Smooth muscle cell (in vitro differentiated cells): ENCODE measurements at regions not wholly inside any gene's neighbourhood (a gene's known extent, or its start where the extent isn't known, plus 50 kb on each side); places are given as distances from the start of the nearest gene placed in this dataset.

Experiments
- DNase-seq: peaks from one replicate; lab custom pipeline; 2025; ENCODE audit not compliant: unreplicated experiment; lab: John Stamatoyannopoulos, UW
- H2AFZ ChIP-seq: fragments of 200-600 bp; sonication (generic); 2 replicates; pipeline ENCODE4 v1.6.0; 2016; ENCODE audit warnings: antibody characterized with exemption, low read depth, mild to moderate bottlenecking
- H3F3A ChIP-seq: fragments of 200-600 bp; sonication (generic); 2 replicates; pipeline ENCODE4 v1.6.0; 2017; ENCODE audit warnings: antibody characterized with exemption, low read depth
- H3K27ac ChIP-seq: fragments of 200-600 bp; sonication (generic); 2 replicates; pipeline ENCODE4 v1.5.1; 2016; ENCODE audit warnings: low read depth, mild to moderate bottlenecking
- H3K27me3 ChIP-seq: fragments of 200-600 bp; sonication (generic); 2 replicates; pipeline ENCODE4 v1.6.1; 2016; ENCODE audit warnings: low read depth, mild to moderate bottlenecking
- H3K36me3 ChIP-seq: fragments of 200-600 bp; sonication (generic); 2 replicates; pipeline ENCODE4 v1.5.1; 2016; ENCODE audit warnings: low read depth
- H3K4me1 ChIP-seq: fragments of 200-600 bp; sonication (generic); 2 replicates; pipeline ENCODE4 v1.5.1; 2016; ENCODE audit warnings: low read depth
- H3K4me2 ChIP-seq: fragments of 200-600 bp; sonication (generic); 2 replicates; pipeline ENCODE4 v1.6.0; 2016; ENCODE audit warnings: mild to moderate bottlenecking
- H3K4me3 ChIP-seq: fragments of 200-600 bp; sonication (generic); 2 replicates; pipeline ENCODE4 v1.5.1; 2016; ENCODE audit warnings: mild to moderate bottlenecking
- H3K79me2 ChIP-seq: fragments of 200-600 bp; sonication (generic); 2 replicates; pipeline ENCODE4 v1.6.0; 2016; ENCODE audit warnings: low read depth, mild to moderate bottlenecking
- H3K9ac ChIP-seq: fragments of 200-600 bp; sonication (generic); 2 replicates; pipeline ENCODE4 v1.6.0; 2016; ENCODE audit warnings: low read depth
- H3K9me3 ChIP-seq: fragments of 200-600 bp; sonication (generic); replicated peaks from 2 replicates; pipeline ENCODE4 v1.5.1; 2016; ENCODE audit warnings: low read depth
- H4K20me1 ChIP-seq: fragments of 200-600 bp; sonication (generic); 2 replicates; pipeline ENCODE4 v1.6.0; 2016; ENCODE audit warnings: low read depth
- WGBS: methylation state at CpG from one replicate; pipeline ENCODE4 v1.1.7; 2016; ENCODE audit warnings: low lambda C conversion rate; 5-methylcytosine and 5-hydroxymethylcytosine counted together
- TF ChIP-seq, protein P1 (sequence below): fragments of 200-600 bp; sonication (generic); IDR thresholded peaks from 2 replicates; pipeline ENCODE4 v1.5.1; 2017; ENCODE audit warnings: borderline replicate concordance, mild to moderate bottlenecking, antibody characterized with exemption; ENCODE audit not compliant: insufficient read depth, poor library complexity, severe bottlenecking

DNA sequence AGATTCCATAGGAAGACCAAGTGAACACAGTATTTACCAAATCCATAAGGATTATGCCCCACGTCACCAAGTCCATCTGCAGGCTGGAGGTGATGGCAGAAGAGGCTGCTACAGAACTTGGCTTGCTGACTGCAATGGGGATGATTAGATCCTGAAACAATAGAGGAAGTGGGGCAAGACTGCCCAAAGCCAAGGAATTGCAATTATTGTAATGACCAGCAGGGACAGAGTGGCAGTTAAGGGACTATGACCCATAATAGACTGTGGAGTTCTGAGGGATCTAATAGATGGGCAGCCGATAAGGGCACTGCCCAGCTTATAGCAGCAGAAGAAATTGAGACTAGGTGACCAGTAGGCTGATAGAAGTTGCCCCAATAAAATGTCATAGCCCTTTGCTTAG is 108.4 kb downstream of the MINAR1 start:
- H3K4me1 ChIP-seq: peaks cover 3% of the 10 kb centered on the region
- TF ChIP-seq, protein P1, sequence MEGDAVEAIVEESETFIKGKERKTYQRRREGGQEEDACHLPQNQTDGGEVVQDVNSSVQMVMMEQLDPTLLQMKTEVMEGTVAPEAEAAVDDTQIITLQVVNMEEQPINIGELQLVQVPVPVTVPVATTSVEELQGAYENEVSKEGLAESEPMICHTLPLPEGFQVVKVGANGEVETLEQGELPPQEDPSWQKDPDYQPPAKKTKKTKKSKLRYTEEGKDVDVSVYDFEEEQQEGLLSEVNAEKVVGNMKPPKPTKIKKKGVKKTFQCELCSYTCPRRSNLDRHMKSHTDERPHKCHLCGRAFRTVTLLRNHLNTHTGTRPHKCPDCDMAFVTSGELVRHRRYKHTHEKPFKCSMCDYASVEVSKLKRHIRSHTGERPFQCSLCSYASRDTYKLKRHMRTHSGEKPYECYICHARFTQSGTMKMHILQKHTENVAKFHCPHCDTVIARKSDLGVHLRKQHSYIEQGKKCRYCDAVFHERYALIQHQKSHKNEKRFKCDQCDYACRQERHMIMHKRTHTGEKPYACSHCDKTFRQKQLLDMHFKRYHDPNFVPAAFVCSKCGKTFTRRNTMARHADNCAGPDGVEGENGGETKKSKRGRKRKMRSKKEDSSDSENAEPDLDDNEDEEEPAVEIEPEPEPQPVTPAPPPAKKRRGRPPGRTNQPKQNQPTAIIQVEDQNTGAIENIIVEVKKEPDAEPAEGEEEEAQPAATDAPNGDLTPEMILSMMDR: no peak
- WGBS: 91% methylated on average over 2 of the region's 2 CpGs
- no peaks in the 10 kb centered on the region for H3K36me3 ChIP-seq
- no peaks in the 10 kb centered on the region for H3K27me3 ChIP-seq
- no peaks in the 10 kb centered on the region for H3K79me2 ChIP-seq
- H2AFZ ChIP-seq: no peak overlapping the region
- no peaks in the 10 kb centered on the region for H3F3A ChIP-seq
- H3K4me2 ChIP-seq: no peak overlapping the region
- DNase-seq: no peak
- no peak overlapping the region for H3K4me3 ChIP-seq
- no peak overlapping the region for H3K27ac ChIP-seq
- no peaks in the 10 kb centered on the region for H4K20me1 ChIP-seq
- H3K9me3 ChIP-seq: no peaks in the 10 kb centered on the region
- H3K9ac ChIP-seq: no peak overlapping the region

DNA sequence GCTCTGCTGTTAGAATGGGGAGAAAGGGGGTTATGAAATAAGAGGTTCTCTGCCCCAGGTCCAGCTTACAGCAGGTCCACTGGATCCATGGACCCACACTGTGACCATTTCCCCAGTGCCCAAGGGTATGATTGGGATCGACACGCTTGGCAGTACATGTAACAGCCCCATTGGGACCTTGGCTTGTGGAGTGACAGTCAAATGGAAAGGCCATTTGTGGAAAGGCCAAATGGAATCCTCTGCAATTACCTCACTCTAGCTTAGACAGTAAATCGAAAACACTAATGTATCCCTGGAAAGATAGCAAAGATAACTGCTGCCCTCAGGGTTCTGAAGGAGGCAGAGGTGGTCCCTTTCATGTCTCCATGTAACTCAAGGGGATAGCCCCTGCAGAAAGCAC is 109.1 kb downstream of the MINAR1 start:
- no peak overlapping the region for H3K4me3 ChIP-seq
- H3K27me3 ChIP-seq: no peaks in the 10 kb centered on the region
- DNase-seq: no peak
- no peaks in the 10 kb centered on the region for H4K20me1 ChIP-seq
- no peaks in the 10 kb centered on the region for H3K4me1 ChIP-seq
- no peak overlapping the region for H3K9ac ChIP-seq
- H3K4me2 ChIP-seq: no peak overlapping the region
- TF ChIP-seq, protein P1: no peak
- H3K79me2 ChIP-seq: no peaks in the 10 kb centered on the region
- H3K9me3 ChIP-seq: no peaks in the 10 kb centered on the region
- no peak overlapping the region for H2AFZ ChIP-seq
- 85% methylated on average over 3 of the region's 3 CpGs for WGBS
- no peak overlapping the region for H3K27ac ChIP-seq
- H3K36me3 ChIP-seq: no peaks in the 10 kb centered on the region
- no peaks in the 10 kb centered on the region for H3F3A ChIP-seq

DNA sequence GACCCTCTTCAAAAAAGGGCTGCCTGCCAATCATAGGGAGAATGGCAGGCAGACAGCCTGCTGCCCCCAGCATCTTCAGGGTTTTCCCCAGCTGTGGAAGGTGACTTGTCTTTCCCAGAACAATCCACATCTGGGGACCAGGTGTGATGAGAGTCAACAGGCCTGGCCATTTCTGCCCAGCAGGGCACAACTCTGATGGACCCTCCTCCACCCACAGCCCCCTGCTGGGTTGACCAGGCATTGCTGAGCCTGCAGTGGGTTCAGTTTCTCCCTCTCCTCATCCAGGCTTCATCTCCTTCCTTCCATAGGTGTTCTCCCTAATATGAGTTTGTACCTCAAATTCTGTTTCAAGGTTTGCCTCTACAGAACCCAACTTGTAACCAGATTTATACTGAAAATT is 111.0 kb downstream of the MINAR1 start:
- H3K36me3 ChIP-seq: no peaks in the 10 kb centered on the region
- DNase-seq: no peak
- no peak overlapping the region for H2AFZ ChIP-seq
- no peaks in the 10 kb centered on the region for H3K79me2 ChIP-seq
- H3K9ac ChIP-seq: no peak overlapping the region
- no peaks in the 10 kb centered on the region for H3F3A ChIP-seq
- TF ChIP-seq, protein P1: no peak
- no peaks in the 10 kb centered on the region for H3K4me1 ChIP-seq
- H3K4me3 ChIP-seq: no peak overlapping the region
- H3K27me3 ChIP-seq: no peaks in the 10 kb centered on the region
- no peak overlapping the region for H3K27ac ChIP-seq
- no peaks in the 10 kb centered on the region for H4K20me1 ChIP-seq
- H3K4me2 ChIP-seq: no peak overlapping the region
- no peaks in the 10 kb centered on the region for H3K9me3 ChIP-seq

DNA sequence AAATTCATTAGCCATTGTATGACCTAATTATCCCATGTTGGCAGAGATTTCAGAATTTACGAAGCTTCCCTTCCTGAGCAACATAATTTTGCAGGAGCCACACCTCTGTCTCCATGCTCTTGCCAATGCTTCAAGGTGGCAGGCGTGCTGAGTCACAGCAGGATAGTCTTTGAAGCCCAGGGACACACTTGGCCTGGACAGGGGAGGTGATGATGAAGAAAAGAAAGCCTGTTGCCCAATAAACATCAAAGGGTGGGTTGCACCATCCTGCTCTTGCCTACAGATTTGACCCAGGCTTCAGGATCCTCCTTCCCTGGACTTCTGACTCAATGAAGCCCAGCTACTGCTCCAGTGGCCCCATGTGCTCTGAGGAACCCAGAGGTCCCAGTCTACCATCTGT is 117.1 kb downstream of the MINAR1 start:
- H3K4me2 ChIP-seq: no peak overlapping the region
- no peaks in the 10 kb centered on the region for H3K4me1 ChIP-seq
- no peaks in the 10 kb centered on the region for H3F3A ChIP-seq

More for the DNA sequence above, 117.1 kb downstream of the MINAR1 start:
- Histone ChIP-seq H2AFZ (no peak overlapping the region), H3K27me3 (no peaks in the 10 kb centered on the region), H3K9ac (no peak overlapping the region), H3K27ac (no peak overlapping the region), H3K36me3 (no peaks in the 10 kb centered on the region), H3K79me2 (no peaks in the 10 kb centered on the region), H3K4me3 (no peak overlapping the region), H3K9me3 (no peaks in the 10 kb centered on the region), H4K20me1 (no peaks in the 10 kb centered on the region)
- WGBS: 88% methylated on average over 2 of the region's 2 CpGs
- TF ChIP-seq, protein P1: no peak
- no peak for DNase-seq
